HG03139 (cell line): ENCODE measurements at regions not wholly inside any gene's neighbourhood (a gene's known extent, or its start where the extent isn't known, plus 50 kb on each side); places are given as distances from the start of the nearest gene placed in this dataset.

Experiments used
- ATAC-seq: cut with Tn5 transposase; IDR thresholded peaks from one replicate; pipeline ENCODE4 v1.9.1; 2021; ENCODE audit not compliant: unreplicated experiment

DNA sequence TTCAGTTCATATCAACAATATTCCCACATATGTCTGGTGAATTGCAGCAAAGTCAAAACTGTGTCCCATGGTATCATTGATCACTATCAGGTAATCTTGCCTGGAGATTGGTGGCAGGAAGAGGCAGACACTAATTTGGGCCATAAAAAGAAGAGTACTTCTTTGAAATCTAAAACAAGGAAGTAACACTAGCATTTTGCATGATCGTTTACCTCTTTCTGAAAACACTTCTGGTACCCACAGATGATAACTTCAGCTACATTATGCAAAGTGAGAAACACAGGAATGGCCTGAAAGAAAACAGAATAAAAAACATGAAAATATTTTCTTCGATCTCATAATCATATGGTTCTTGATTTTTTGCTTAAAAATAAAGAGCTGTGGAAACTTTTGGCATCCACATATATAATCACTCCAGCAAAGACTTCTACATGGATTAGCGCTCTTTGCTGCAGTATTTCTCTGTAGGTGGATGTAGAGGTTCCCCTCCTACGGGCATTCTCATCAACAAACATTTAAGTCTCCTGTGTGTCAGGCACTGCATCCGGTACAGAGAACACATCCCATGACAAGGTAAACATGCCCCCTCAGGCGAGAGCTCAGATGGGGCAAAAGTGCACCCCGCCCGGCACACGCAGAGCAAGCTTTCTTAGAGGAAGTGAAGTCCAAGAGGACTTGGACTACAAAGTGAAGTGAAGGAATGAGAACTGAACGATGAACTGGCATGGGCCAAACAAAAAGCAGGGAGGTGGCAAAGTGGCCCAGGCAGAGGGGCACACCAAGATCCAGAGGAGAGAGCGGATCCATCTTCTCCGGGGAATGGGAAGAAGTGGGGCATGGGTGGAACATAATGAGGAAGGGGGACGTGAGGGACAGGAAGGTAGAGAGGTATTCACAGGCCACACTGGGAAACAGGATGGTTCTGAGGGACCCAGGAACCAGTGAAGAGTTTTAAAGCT lies 68.0 kb upstream of the RIOK3 start:
- no peak for ATAC-seq

DNA sequence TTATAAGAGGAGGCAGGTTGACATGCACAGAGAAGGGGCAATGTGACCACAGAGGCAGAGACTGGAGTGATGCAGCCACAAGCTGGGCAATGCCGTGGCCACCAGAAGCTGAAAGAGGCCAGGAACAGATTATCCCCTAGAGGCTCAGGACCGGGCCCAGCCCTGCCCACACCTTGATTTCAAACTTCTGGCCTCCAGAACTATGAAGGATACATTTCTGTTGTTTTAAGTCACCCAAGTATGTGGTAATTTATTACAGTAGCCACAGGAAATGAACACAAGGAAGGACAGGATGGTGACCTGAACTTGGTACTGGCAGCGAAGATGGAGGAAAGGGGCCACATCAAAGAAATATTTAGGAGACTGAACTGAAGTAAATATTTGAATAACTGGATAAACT lies 66.8 kb upstream of the RIOK3 start:
- no peak for ATAC-seq

DNA sequence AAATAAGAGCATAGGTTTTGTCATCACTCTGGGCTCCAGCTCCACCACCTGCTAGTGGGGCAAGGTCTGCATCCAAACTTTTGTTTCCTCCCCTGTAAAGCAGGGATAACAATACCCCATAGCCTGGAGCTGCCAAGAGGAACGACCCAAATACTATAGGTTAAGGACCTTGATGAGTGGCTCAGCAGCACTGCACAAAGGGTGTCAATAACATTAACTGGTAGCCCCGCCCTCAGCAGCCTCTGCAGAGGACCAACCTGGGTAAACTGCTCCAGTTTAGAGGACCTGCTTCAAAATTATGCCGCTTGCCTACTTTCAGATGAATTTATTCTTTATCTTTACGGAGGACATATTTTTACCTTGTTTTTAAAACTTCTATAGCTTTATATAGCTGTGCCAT lies 65.8 kb upstream of the RIOK3 start:
- no peak for ATAC-seq

DNA sequence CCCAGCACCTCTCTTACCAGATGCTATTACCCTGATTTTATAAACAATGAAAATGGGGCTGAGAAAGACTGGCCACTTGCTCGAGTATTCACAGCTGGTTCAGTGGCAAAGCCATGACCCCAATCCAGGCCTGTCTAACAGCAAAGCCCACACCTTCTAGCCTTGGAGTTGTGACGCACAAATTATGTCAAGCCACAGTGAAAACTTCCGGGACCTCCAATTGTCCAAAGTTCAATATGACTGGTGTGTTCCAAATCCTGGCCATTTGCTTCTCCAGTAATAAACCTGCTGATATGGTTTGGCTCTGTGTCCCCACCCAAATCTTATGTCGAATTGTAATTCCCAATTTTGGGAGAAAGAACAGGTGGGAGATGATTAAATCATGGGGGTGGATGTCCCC lies 64.7 kb upstream of the RIOK3 start:
- no peak for ATAC-seq

DNA sequence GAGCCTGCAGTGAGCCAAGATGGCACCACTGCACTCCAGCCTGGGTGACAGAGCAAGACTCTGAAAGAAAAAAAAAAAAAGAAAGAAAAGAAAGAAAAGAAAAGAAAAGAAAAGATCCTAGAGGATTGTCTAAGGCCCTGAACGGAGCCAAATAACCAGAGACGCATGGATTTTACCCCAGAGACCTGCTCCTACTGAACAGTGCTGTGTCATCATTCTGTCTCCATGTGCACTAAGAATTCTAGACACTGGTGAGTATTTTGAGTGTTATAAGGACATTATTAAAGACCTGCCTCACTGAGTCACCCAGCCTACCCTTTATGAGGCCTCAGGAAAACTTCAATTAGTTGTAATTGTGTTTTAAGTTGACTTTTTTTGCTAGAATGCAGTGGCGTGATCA lies 61.9 kb upstream of the RIOK3 start:
- ATAC-seq: no peak

DNA sequence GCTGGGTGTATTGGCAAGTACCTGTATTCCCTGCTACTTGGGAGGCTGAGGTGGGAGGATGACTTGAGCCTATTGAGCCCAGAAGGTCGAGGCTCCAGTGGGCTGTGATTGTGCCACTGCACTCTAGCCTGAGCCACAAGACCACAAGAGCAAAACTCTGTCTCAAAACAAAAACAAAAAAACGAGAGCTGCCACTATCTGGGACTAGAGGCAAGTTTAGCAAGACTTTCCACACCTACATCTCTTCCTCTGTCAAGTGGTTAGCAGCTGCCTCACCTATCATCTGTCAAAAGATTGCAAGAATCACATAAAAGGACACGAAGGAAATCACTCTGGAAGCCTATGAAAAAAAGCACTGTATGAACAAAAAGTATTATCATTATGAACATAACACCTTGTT lies 55.2 kb upstream of the RIOK3 start:
- no peak for ATAC-seq

DNA sequence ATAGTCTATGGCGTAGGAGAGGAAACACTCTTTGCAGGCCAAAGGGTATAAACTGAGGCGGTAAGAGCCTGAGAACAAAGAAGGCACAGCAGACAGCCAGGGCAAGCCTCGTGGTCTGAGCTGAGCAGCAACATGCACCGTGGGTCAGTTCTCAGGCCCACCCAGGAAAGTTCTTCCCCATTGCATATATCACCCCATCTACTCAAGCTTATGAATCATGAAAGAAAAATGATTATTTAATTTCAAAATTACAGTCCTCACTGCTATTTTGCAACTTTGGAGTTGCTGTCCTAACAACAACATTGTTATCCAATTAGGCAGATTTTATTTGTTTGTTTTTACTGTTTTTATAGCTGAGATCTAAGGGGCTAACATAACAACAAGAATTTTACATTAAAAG lies 54.7 kb upstream of the RIOK3 start:
- no peak for ATAC-seq

DNA sequence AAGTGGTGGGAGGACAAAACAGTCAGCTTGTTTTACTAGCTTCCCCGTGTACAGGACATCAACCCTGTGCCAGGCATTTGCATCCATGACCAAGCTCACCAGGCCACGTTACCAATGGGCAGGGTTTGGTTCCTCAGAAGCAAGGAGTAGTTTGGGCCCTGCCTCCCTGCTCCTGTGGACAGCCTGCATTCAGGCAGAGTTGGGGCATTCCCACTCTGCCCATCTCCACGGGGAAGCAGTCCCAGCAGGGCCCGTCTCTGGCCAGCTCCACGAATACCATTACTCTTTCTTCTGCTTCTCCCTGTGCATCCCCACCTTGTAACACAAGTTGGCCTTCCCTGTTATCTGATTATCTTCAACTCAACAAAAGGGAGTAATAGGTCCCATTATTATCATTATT lies 54.0 kb upstream of the RIOK3 start:
- no peak for ATAC-seq

DNA sequence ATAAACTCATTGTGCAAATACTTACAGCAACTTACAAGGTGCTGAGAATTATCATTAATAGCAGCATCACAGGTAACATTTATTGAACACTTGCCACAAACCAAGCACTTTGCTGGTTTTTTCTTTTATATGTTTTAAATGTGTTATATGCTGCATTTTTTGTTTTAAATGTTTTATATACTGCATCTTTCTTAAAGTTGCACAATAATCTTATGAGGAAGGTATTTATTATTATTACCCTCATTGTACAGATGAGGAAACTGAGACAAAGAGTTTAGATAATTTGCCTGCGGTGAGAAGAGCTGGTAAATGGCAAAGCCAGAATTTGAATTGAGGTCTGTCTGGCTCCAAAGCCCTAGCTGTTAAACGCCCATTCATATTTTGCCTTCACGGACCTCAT lies 52.2 kb upstream of the RIOK3 start:
- no peak for ATAC-seq

DNA sequence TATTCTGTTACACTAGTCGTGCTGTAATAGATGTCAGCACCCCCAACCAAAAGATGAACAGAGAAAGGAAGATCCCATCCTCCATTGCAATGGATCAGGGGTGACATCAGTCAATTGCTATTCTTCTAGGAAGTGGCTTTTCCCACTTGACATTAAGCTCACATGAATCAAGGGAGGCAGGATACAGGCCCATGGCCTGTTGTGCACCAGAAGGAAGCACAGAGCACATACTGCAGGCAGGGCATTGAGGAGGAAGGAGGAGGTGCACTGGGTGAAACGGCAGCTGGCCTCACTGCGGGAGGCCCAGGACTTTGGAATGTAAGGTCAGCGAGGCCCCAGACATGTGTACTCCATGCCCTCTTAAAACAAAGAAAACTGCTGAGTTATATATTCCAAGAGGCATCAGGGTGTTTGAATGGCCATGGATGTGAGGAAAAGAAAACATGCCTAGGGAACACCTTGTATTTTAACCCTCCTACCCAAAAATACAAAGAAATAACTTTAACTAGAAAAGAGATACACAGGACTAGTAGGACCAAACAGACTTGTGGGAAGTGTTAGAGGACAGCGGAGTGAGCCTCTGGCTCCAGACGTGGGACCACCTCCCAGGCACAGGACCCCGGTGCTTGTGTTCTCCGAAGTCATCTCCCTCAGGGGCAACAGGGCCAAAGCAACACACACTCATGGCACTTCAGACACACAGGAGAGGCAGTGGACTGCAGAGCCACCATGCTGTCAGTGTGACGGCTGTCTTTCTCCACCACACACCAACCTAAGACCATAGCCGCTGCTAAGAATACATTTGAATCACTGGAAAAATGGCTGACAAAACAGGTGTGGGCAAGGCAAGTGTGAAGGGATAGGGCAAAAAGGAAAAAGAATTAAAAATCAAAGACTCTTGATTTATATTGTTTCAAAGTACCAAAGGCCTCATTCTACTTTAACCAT lies 51.4 kb upstream of the RIOK3 start:
- no peak for ATAC-seq
